Endothelial cell of umbilical vein (primary cell): ENCODE measurements at regions not wholly inside any gene's neighbourhood (a gene's known extent, or its start where the extent isn't known, plus 50 kb on each side); places are given as distances from the start of the nearest gene placed in this dataset.

Source experiments
- CTCF ChIP-seq, 2 donors: IDR thresholded peaks; 1 replicate in 1 of 2; 2 replicates in 1 of 2; pipeline ENCODE4 v1.5.1; 2011; ENCODE audit warnings: low read length in 2 of 2, mild to moderate bottlenecking in 2 of 2, moderate library complexity in 2 of 2, control low read depth in 1 of 2, inconsistent platforms in 1 of 2, low read depth in 1 of 2; ENCODE audit not compliant: insufficient read depth in 1 of 2; ENCODE audit errors: extremely low read depth in 1 of 2
- EZH2 ChIP-seq: IDR thresholded peaks from 2 replicates; pipeline ENCODE4 v1.6.1; 2012; ENCODE audit warnings: borderline replicate concordance, low read depth, mild to moderate bottlenecking, moderate library complexity, low read length, inconsistent platforms; ENCODE audit not compliant: severe bottlenecking
- JUN ChIP-seq: IDR thresholded peaks from 2 replicates; pipeline ENCODE4 v1.6.1; 2011; ENCODE audit warnings: borderline replicate concordance, low read depth; ENCODE audit not compliant: insufficient read length, insufficient read depth
- MAX ChIP-seq: IDR thresholded peaks from 2 replicates; pipeline ENCODE4 v1.6.1; 2011; ENCODE audit not compliant: insufficient read depth, insufficient read length
- MYC ChIP-seq: IDR thresholded peaks from one replicate; pipeline ENCODE4 v1.6.1; 2011; ENCODE audit warnings: mild to moderate bottlenecking, low read depth, low read length
- POLR2A ChIP-seq: IDR thresholded peaks from 2 replicates; pipeline ENCODE4 v1.6.1; 2012; ENCODE audit warnings: low read depth, mild to moderate bottlenecking, control low read depth, low read length
- POLR2AphosphoS5 ChIP-seq: IDR thresholded peaks from 2 replicates; pipeline ENCODE4 v1.6.1; 2012; ENCODE audit warnings: low read depth, mild to moderate bottlenecking, control low read depth, low read length, moderate library complexity; ENCODE audit not compliant: insufficient read depth

DNA sequence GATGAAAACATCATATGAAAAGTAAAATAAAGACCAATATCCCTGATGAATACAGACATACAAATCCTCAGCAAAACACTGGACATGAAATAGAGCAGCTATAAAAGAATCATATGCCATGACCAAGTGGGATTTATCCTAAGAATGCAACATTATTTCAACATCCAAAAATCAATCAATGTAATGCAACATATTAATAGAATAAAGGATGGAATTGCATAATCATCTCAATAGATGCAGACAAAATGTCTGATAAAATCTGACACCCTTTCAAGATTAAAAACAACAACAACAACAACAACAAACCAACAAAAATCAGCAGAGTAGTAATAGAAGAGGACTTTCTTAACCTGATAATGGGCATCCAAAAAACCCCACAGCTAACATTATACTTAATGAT is 63.8 kb upstream of the IL1R1 start:
- no peak for TF ChIP-seq CTCF (IDR thresholded peaks at IDR 0.05; ENCODE audit: extremely low read depth in 1 of 2, insufficient read depth in 1 of 2, low read depth in 1 of 2, low read length in 2 of 2)
- no peak for TF ChIP-seq POLR2A
- no peak for TF ChIP-seq POLR2AphosphoS5
- TF ChIP-seq EZH2 = no peak
- TF ChIP-seq MYC = no peak
- TF ChIP-seq JUN = no peak
- TF ChIP-seq MAX = no peak
